ENCODE measurements at regions not wholly inside any gene's neighbourhood (a gene's known extent, or its start where the extent isn't known, plus 50 kb on each side); places are given as distances from the start of the nearest gene placed in this dataset.

DNA sequence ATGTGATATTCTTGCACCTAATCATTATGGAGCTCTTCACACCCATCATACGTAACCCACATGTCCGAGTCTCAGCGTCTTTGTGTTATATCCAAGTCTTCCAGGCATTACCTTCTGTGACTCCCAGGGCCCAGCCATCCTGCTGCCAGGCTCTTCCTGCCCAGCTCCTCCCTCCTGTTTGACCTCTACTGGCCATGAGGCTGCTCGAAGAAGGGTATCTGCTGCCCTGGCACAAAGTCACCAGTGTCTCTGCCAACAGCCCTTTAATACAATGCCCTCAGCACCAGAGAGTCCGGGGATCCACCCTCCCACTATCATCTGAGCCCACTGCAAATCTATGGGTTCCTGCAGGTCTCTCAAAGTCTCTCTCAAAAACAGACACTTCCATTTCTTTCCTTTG lies 65.3 kb upstream of the WAC start:
- TF ChIP-seq EP300 (IDR thresholded peaks at IDR 0.05; ENCODE audit: borderline replicate concordance) (no peak), TCF12 (IDR thresholded peaks at IDR 0.05; ENCODE audit: low read depth) (no peak), TEAD4 (IDR thresholded peaks at IDR 0.05) (no peak), CREB1 (IDR thresholded peaks at IDR 0.05; ENCODE audit: low read depth) (no peak), RAD21 (IDR thresholded peaks at IDR 0.05; ENCODE audit: low read depth) (no peak), ZBTB7A (IDR thresholded peaks at IDR 0.05; ENCODE audit: low read depth) (no peak), TAF1 (IDR thresholded peaks at IDR 0.05; ENCODE audit: low read depth) (no peak)
- TF ChIP-seq, protein P1, sequence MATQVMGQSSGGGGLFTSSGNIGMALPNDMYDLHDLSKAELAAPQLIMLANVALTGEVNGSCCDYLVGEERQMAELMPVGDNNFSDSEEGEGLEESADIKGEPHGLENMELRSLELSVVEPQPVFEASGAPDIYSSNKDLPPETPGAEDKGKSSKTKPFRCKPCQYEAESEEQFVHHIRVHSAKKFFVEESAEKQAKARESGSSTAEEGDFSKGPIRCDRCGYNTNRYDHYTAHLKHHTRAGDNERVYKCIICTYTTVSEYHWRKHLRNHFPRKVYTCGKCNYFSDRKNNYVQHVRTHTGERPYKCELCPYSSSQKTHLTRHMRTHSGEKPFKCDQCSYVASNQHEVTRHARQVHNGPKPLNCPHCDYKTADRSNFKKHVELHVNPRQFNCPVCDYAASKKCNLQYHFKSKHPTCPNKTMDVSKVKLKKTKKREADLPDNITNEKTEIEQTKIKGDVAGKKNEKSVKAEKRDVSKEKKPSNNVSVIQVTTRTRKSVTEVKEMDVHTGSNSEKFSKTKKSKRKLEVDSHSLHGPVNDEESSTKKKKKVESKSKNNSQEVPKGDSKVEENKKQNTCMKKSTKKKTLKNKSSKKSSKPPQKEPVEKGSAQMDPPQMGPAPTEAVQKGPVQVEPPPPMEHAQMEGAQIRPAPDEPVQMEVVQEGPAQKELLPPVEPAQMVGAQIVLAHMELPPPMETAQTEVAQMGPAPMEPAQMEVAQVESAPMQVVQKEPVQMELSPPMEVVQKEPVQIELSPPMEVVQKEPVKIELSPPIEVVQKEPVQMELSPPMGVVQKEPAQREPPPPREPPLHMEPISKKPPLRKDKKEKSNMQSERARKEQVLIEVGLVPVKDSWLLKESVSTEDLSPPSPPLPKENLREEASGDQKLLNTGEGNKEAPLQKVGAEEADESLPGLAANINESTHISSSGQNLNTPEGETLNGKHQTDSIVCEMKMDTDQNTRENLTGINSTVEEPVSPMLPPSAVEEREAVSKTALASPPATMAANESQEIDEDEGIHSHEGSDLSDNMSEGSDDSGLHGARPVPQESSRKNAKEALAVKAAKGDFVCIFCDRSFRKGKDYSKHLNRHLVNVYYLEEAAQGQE (IDR thresholded peaks at IDR 0.05; ENCODE audit: low read depth), result no peak

Data from Ishikawa (cell line).